Urinary bladder (tissue), 3 donors: ENCODE measurements at regions not wholly inside any gene's neighbourhood (a gene's known extent, or its start where the extent isn't known, plus 50 kb on each side); places are given as distances from the start of the nearest gene placed in this dataset.

Experiments
- DNase-seq: peaks from one replicate; pipeline ENCODE4 v3.0.0-alpha.2; 2015; ENCODE audit errors: extremely low spot score
- H3K27ac ChIP-seq: one replicate; pipeline ENCODE4 v1.5.1; 2013; ENCODE audit warnings: low read depth, mild to moderate bottlenecking, moderate library complexity
- H3K36me3 ChIP-seq: one replicate; pipeline ENCODE4 v1.6.1; 2013; ENCODE audit warnings: mild to moderate bottlenecking, moderate library complexity; ENCODE audit not compliant: insufficient read depth
- H3K4me1 ChIP-seq: one replicate; pipeline ENCODE4 v1.6.1; 2013; ENCODE audit warnings: mild to moderate bottlenecking, moderate library complexity; ENCODE audit not compliant: insufficient read depth
- H3K4me3 ChIP-seq: one replicate; pipeline ENCODE4 v1.5.1; 2013; ENCODE audit warnings: low read depth, low read length
- WGBS: extraction: QIAGEN DNeasy Blood & Tissue Kit; methylation state at CpG from one replicate; pipeline ENCODE4 v1.1.7; 2013; 5-methylcytosine and 5-hydroxymethylcytosine counted together
- donor health status: healthy with polysubstance abuse.
- donor health status: healthy.

- 74% methylated on average over 5 of the region's 5 CpGs for WGBS
- Histone ChIP-seq H3K4me3 (no peak overlapping the region), H3K27ac (no peak overlapping the region), H3K4me1 (no peaks in the 10 kb centered on the region), H3K36me3 (no peaks in the 10 kb centered on the region)
- no peak for DNase-seq
These were observed 399.6 kb downstream of the TMEM135 start for GRCh38 chr11:87437133-87437843.

- Histone ChIP-seq H3K4me3 (no peak overlapping the region), H3K27ac (no peak overlapping the region)
- WGBS: 49% methylated on average over 4 of the region's 4 CpGs
These were observed 394.3 kb downstream of the TMEM135 start for GRCh38 chr11:87432022-87432421.

DNA sequence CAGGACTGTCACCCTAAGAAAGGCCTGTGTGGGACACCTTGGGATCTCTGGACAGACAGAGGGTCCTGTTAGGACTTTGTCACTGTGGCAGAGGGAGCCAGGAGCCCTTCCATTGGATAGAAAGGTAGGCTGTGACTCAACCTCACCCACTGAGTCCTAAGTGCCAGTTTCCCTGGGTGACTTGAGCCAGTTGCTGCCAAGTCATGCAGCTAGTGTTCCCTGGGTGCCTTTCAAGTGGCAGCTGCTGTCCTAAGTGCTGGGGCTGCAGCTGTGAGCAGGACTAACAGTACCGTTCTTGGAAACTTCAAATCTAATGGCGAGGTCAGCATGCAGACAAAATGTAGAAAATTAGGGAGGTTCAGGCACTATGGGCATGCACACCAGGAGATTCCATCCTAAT, 393.7 kb downstream of the TMEM135 start:
- WGBS: 96% methylated on average over 2 of the region's 2 CpGs
- H3K36me3 ChIP-seq: no peaks in the 10 kb centered on the region
- no peak overlapping the region for H3K4me3 ChIP-seq
- no peak for DNase-seq
- H3K4me1 ChIP-seq: no peaks in the 10 kb centered on the region
- no peak overlapping the region for H3K27ac ChIP-seq

More at GRCh38 chr11:87432022-87432421, 394.3 kb downstream of the TMEM135 start:
- no peak for DNase-seq
- Histone ChIP-seq H3K36me3 (no peaks in the 10 kb centered on the region), H3K4me1 (no peaks in the 10 kb centered on the region)

- WGBS: 73% methylated on average over 3 of the region's 3 CpGs
- no peaks in the 10 kb centered on the region for H3K36me3 ChIP-seq
- no peak for DNase-seq
- H3K4me3 ChIP-seq: no peak overlapping the region
- H3K27ac ChIP-seq: no peak overlapping the region
- H3K4me1 ChIP-seq: no peaks in the 10 kb centered on the region
These were observed 393.1 kb downstream of the TMEM135 start for GRCh38 chr11:87430821-87431220.

- no peak overlapping the region for H3K27ac ChIP-seq
- no peak for DNase-seq
- WGBS: 81% methylated on average over 3 of the region's 3 CpGs
- no peaks in the 10 kb centered on the region for H3K36me3 ChIP-seq
- H3K4me1 ChIP-seq: no peaks in the 10 kb centered on the region
- H3K4me3 ChIP-seq: no peak overlapping the region
These were observed 392.3 kb downstream of the TMEM135 start for GRCh38 chr11:87429996-87430395.

GRCh38 chr11:87428266-87428665, 390.5 kb downstream of the TMEM135 start:
- Histone ChIP-seq H3K4me3 (no peak overlapping the region), H3K36me3 (no peaks in the 10 kb centered on the region), H3K27ac (no peak overlapping the region), H3K4me1 (no peaks in the 10 kb centered on the region)
- DNase-seq: no peak
- 68% methylated on average over 1 of the region's 1 CpG for WGBS

DNA sequence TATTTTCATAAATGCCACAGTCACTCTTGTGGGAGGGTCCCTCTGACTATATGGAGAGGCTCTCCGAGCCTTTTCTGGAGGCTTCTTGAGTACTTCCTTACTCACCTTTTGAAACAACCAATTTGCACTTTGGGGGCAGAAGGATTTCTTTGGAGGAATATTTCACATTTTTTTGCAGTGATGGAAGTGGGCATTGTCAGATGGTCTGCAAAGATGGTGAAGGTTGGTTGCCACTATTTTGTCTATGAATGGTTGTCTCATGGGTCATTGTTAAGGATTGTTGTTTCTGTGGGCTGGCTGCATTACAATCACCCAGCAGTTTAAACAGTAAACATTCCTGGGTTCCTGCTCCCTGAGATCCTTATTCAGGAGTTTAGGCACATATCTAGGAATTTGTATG, 388.2 kb downstream of the TMEM135 start:
- Histone ChIP-seq H3K27ac (no peak overlapping the region), H3K36me3 (no peaks in the 10 kb centered on the region), H3K4me1 (no peaks in the 10 kb centered on the region), H3K4me3 (no peak overlapping the region)
- DNase-seq: no peak
- 93% methylated on average over 1 of the region's 1 CpG for WGBS

DNA sequence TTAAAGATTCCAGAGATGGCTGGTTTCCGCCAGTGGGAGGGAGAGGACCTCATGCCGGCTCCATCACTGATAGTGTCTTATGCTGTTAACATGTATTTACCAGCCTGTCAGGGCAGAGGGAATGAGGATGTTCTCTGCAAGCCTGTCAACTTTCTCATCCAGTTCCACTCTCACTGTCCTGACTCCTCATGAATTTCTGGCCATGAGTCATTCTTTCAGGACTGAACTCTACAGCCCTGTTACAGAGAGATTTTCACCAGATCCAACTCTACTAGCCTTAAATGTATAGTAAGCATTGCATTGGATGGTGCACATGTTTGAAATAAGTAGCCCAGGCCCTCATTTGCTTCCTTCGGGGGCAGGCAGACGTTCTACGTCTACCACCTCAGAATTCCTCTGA, 387.7 kb downstream of the TMEM135 start:
- no peak for DNase-seq
- Histone ChIP-seq H3K27ac (no peak overlapping the region), H3K36me3 (no peaks in the 10 kb centered on the region), H3K4me3 (no peak overlapping the region), H3K4me1 (no peaks in the 10 kb centered on the region)
- 88% methylated on average over 5 of the region's 5 CpGs for WGBS

DNA sequence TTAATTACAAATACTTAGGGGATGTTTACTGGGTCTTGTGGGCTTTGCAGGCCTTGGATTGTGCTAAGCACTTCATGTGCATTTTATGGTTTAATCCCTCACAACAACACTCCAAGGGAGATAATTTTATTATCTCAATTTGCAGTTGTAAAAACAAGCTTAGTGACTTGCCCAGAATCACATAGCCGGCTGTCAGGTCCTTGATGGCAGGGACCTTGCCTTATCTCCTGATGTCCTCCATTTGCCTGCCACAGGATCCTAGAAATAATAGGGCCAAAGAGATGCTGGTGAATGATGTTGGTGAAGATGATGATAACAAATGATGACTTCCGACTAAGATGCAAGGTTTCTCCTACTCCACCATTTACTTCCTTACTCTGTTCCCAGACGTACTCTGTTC, 385.4 kb downstream of the TMEM135 start:
- 82% methylated on average over 3 of the region's 3 CpGs for WGBS
- Histone ChIP-seq H3K27ac (no peak overlapping the region), H3K4me3 (no peak overlapping the region), H3K36me3 (no peaks in the 10 kb centered on the region), H3K4me1 (no peaks in the 10 kb centered on the region)
- no peak for DNase-seq

- Histone ChIP-seq H3K36me3 (no peaks in the 10 kb centered on the region), H3K27ac (no peak overlapping the region), H3K4me3 (no peak overlapping the region), H3K4me1 (no peaks in the 10 kb centered on the region)
- WGBS: 63% methylated on average over 3 of the region's 3 CpGs
- DNase-seq: no peak
These were observed 384.8 kb downstream of the TMEM135 start for GRCh38 chr11:87422566-87422965.

- Histone ChIP-seq H3K27ac (no peak overlapping the region), H3K36me3 (no peaks in the 10 kb centered on the region), H3K4me3 (no peak overlapping the region), H3K4me1 (no peaks in the 10 kb centered on the region)
- WGBS: 49% methylated on average over 2 of the region's 2 CpGs
- no peak for DNase-seq
These were observed 383.7 kb downstream of the TMEM135 start for GRCh38 chr11:87421422-87421821.

GRCh38 chr11:87417951-87418350, 380.2 kb downstream of the TMEM135 start:
- no peaks in the 10 kb centered on the region for H3K36me3 ChIP-seq
- DNase-seq: no peak

GRCh38 chr11:87405843-87406242, 368.1 kb downstream of the TMEM135 start:
- Histone ChIP-seq H3K4me1 (no peaks in the 10 kb centered on the region), H3K4me3 (no peak overlapping the region), H3K27ac (no peak overlapping the region), H3K36me3 (no peaks in the 10 kb centered on the region)
- DNase-seq: no peak
- 87% methylated on average over 3 of the region's 3 CpGs for WGBS

More at GRCh38 chr11:87417951-87418350, 380.2 kb downstream of the TMEM135 start:
- H3K4me1 ChIP-seq: no peaks in the 10 kb centered on the region
- no peak overlapping the region for H3K4me3 ChIP-seq
- H3K27ac ChIP-seq: no peak overlapping the region

GRCh38 chr11:87405356-87405755, 367.6 kb downstream of the TMEM135 start:
- WGBS: 89% methylated on average over 2 of the region's 2 CpGs
- H3K27ac ChIP-seq: no peak overlapping the region

GRCh38 chr11:87401653-87402052, 363.9 kb downstream of the TMEM135 start:
- no peak for DNase-seq
- 83% methylated on average over 1 of the region's 1 CpG for WGBS
- H3K36me3 ChIP-seq: peaks cover 1% of the 10 kb centered on the region

More at GRCh38 chr11:87405356-87405755, 367.6 kb downstream of the TMEM135 start:
- no peak overlapping the region for H3K4me3 ChIP-seq
- H3K4me1 ChIP-seq: no peaks in the 10 kb centered on the region
- no peaks in the 10 kb centered on the region for H3K36me3 ChIP-seq
- no peak for DNase-seq

More at GRCh38 chr11:87401653-87402052, 363.9 kb downstream of the TMEM135 start:
- no peaks in the 10 kb centered on the region for H3K4me1 ChIP-seq
- no peak overlapping the region for H3K27ac ChIP-seq
- no peak overlapping the region for H3K4me3 ChIP-seq
